Common myeloid progenitor, CD34-positive (primary cell): ENCODE measurements at regions not wholly inside any gene's neighbourhood (a gene's known extent, or its start where the extent isn't known, plus 50 kb on each side); places are given as distances from the start of the nearest gene placed in this dataset.
A peak's percentile ranks its signal among the peaks of the same experiment; 100 is the strongest.

Experiments
- CTCF ChIA-PET: fragments of 350-600 bp; sonication (Branson Sonifier 250); formaldehyde crosslinking; loops from one replicate; lab custom pipeline; 2021; ENCODE audit warnings: antibody characterized with exemption; lab: Charles Lee
- POLR2A ChIA-PET: fragments of 350-600 bp; sonication (Branson Sonifier 250); formaldehyde crosslinking; loops from one replicate; lab custom pipeline; 2021; ENCODE audit warnings: antibody characterized with exemption; lab: Charles Lee
- DNase-seq, 3 donors: peaks; one replicate each; pipeline versions ENCODE4 v3.0.0 to v3.0.0-alpha.2; 2013
- H3K27ac ChIP-seq, 2 experiments: 1 replicate in 1 of 2; 2 replicates in 1 of 2; pipeline ENCODE4 v1.7.0; 2013; ENCODE audit warnings: inconsistent platforms in 2 of 2, low read length in 2 of 2, mild to moderate bottlenecking in 2 of 2, low read depth in 1 of 2, moderate library complexity in 1 of 2; ENCODE audit not compliant: severe bottlenecking in 2 of 2, insufficient read depth in 1 of 2, poor library complexity in 1 of 2
- H3K27me3 ChIP-seq, 5 experiments: replicated peaks in 2 of 5; 1 replicate in 3 of 5; 2 replicates in 2 of 5; pipeline versions ENCODE4 v1.6.1 to v1.7.0; 2013; ENCODE audit warnings: low read length in 4 of 5, mild to moderate bottlenecking in 2 of 5, moderate library complexity in 2 of 5, inconsistent platforms in 1 of 5; ENCODE audit not compliant: insufficient read depth in 5 of 5, control insufficient read depth in 4 of 5
- H3K36me3 ChIP-seq, 4 experiments: 1 replicate in 2 of 4; 2 replicates in 2 of 4; pipeline versions ENCODE4 v1.6.1 to v1.7.0; 2013; ENCODE audit warnings: low read length in 3 of 4, control low read depth in 1 of 4, mild to moderate bottlenecking in 1 of 4; ENCODE audit not compliant: control insufficient read depth in 4 of 4, insufficient read depth in 4 of 4
- H3K4me1 ChIP-seq, 4 experiments: 1 replicate in 3 of 4; 2 replicates in 1 of 4; pipeline versions ENCODE4 v1.6.1 to v1.7.1; 2013; ENCODE audit warnings: low read length in 3 of 4, mild to moderate bottlenecking in 3 of 4, control low read depth in 1 of 4, inconsistent platforms in 1 of 4, moderate library complexity in 1 of 4; ENCODE audit not compliant: control insufficient read depth in 4 of 4, insufficient read depth in 4 of 4; ENCODE audit errors: control extremely low read depth in 1 of 4
- H3K4me3 ChIP-seq, 7 experiments: 1 replicate in 4 of 7; 2 replicates in 3 of 7; pipeline versions ENCODE4 v1.5.1 to v1.7.0; 2013; ENCODE audit warnings: mild to moderate bottlenecking in 7 of 7, low read length in 6 of 7, moderate library complexity in 6 of 7, inconsistent platforms in 2 of 7, low read depth in 2 of 7, control low read depth in 1 of 7; ENCODE audit not compliant: insufficient read depth in 4 of 7, control insufficient read depth in 1 of 7; ENCODE audit errors: extremely low read depth in 1 of 7
- H3K9me3 ChIP-seq, 5 experiments: 1 replicate in 4 of 5; 2 replicates in 1 of 5; pipeline versions ENCODE4 v1.6.1 to v1.7.1; 2013; ENCODE audit warnings: low read length in 4 of 5, mild to moderate bottlenecking in 2 of 5, inconsistent platforms in 1 of 5, low read depth in 1 of 5, moderate library complexity in 1 of 5; ENCODE audit not compliant: control insufficient read depth in 4 of 5, insufficient read depth in 2 of 5; ENCODE audit errors: control extremely low read depth in 1 of 5
- WGBS: methylation state at CpG from one replicate; pipeline ENCODE4 v1.1.5; 2013; ENCODE audit not compliant: insufficient coverage; 5-methylcytosine and 5-hydroxymethylcytosine counted together

DNA sequence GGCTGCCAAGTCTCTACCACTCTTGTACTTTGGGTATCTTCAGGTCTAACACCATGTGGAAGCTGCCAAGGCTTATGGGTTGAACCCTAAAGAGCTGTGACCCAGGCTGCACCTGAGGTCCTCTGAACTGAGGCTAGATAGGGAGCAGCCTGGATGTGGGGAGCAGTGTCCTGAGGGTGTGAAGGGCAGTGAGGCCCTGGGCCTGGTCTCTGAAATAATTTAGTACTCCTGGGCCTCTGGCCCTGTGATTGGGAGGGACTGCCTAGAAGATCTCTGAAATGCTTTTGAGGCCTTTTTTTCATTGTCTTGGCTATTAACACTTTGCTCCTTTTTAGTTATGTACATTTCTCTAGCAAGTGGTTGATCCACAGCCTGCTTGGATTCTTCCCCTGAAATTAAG is 847.2 kb upstream of the B3GALT2 start:
- Histone ChIP-seq H3K27me3 (no peaks in the 10 kb centered on the region), H3K4me1 (no peaks in the 10 kb centered on the region), H3K36me3 (no peaks in the 10 kb centered on the region), H3K4me3 (no peak overlapping the region), H3K27ac (no peak overlapping the region), H3K9me3 (peaks cover 0 to 17% (median 5%) of the 10 kb centered on the region in 5 experiments)
- DNase-seq = no peak
- ChIA-PET CTCF (no interaction called here), POLR2A (no interaction called here)

- Histone ChIP-seq H3K27me3 (no peaks in the 10 kb centered on the region), H3K36me3 (no peaks in the 10 kb centered on the region), H3K4me3 (no peak overlapping the region), H3K4me1 (peaks cover 0 to 5% (median 2%) of the 10 kb centered on the region in 4 experiments), H3K27ac (no peak overlapping the region), H3K9me3 (peaks cover 0 to 5% (median 0%) of the 10 kb centered on the region in 5 experiments)
- CTCF ChIA-PET = no interaction called here
- 100% methylated on average over 1 of the region's 1 CpG for WGBS
- POLR2A ChIA-PET = no interaction called here
- no peak for DNase-seq
These were observed 841.6 kb upstream of the B3GALT2 start for GRCh38 chr1:194028002-194028401.

DNA sequence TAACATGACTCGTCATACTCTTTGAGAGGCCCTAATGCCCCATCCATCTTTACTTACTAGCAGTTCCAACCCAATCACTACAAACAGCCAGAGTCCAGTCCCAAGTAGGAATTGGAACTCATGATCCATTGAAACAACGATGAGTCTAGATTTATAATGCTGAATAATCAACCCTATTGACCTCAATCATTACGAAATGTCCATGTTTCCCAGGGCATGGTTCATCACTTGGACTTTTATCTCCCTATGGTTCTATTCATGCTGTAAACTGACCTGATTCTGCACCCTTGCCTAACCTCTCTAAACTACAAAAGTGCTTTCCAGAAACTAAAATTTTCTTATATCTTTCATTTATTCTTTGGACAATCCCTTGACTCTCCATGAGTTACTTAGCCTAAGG is 840.0 kb upstream of the B3GALT2 start:
- DNase-seq = no peak
- peaks cover 0 to 5% (median 2%) of the 10 kb centered on the region in 4 experiments for H3K4me1 ChIP-seq
- ChIA-PET CTCF (no interaction called here), POLR2A (no interaction called here)
- H3K27ac ChIP-seq = no peak overlapping the region
- H3K27me3 ChIP-seq = no peaks in the 10 kb centered on the region
- no peaks in the 10 kb centered on the region for H3K36me3 ChIP-seq
- H3K4me3 ChIP-seq = no peak overlapping the region
- WGBS = 100% methylated on average over 2 of the region's 3 CpGs
- no peaks in the 10 kb centered on the region for H3K9me3 ChIP-seq

GRCh38 chr1:194024659-194025058 is 838.2 kb upstream of the B3GALT2 start:
- Histone ChIP-seq H3K36me3 (no peaks in the 10 kb centered on the region), H3K9me3 (no peaks in the 10 kb centered on the region), H3K4me1 (peaks cover 0 to 5% (median 2%) of the 10 kb centered on the region in 4 experiments), H3K27ac (no peak overlapping the region), H3K4me3 (no peak overlapping the region), H3K27me3 (no peaks in the 10 kb centered on the region)
- WGBS = no CpG with 5 or more reads among the region's 2 CpGs
- ChIA-PET CTCF (no interaction called here), POLR2A (no interaction called here)
- peak; percentile 28 to 65 (median 49) for DNase-seq

DNA sequence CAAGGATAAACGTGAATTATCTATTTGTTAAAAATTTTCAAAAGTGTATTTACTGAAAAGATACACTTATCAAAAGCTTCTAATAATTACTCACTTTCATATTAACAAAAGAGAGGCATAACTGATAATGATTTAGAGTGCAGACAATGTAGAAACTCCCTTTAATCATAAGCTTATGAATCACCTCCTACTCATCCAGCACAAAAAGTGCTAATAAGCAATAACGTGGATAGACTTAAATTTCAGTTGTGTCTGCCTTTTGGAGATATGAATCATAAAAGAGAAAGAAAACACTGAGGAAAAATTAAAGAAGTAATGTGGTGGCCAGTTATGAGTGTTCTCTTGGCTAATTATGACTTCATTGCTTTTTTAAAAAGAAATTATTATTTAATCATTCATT is 827.6 kb upstream of the B3GALT2 start:
- no peak overlapping the region for H3K4me3 ChIP-seq
- H3K36me3 ChIP-seq = no peaks in the 10 kb centered on the region
- H3K27me3 ChIP-seq = no peaks in the 10 kb centered on the region
- no peaks in the 10 kb centered on the region for H3K9me3 ChIP-seq
- DNase-seq = no peak
- H3K27ac ChIP-seq = no peak overlapping the region
- POLR2A ChIA-PET = no interaction called here
- no CpG with 5 or more reads among the region's 2 CpGs for WGBS
- CTCF ChIA-PET = no interaction called here
- H3K4me1 ChIP-seq = no peaks in the 10 kb centered on the region

DNA sequence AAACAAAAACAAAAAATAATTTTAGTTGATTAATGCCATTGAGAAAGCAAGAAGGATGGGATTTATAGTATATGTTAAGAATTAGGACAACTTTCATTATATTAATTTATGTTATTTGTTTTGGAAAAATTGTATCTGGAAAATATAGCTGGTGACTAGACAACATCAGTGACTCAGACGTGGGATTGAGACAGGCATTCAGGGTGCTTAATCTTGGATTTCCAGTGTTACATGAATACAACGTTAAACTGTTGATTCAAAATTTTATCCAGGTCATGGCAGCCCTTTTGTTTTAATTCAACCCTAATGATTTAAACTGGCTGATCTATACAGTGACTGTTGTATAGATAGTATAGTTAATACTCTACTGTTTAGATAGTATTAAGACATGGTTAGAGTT is 827.1 kb upstream of the B3GALT2 start:
- no peak for DNase-seq
- Histone ChIP-seq H3K9me3 (peaks cover 0 to under 1% (median 0%) of the 10 kb centered on the region in 5 experiments), H3K36me3 (no peaks in the 10 kb centered on the region), H3K4me3 (no peak overlapping the region), H3K27ac (no peak overlapping the region), H3K27me3 (no peaks in the 10 kb centered on the region), H3K4me1 (no peaks in the 10 kb centered on the region)
- POLR2A ChIA-PET = no interaction called here
- WGBS = 100% methylated on average over 2 of the region's 2 CpGs
- CTCF ChIA-PET = no interaction called here

- Histone ChIP-seq H3K9me3 (peaks cover 0 to 3% (median 0%) of the 10 kb centered on the region in 5 experiments), H3K4me1 (no peaks in the 10 kb centered on the region), H3K27me3 (no peaks in the 10 kb centered on the region), H3K27ac (no peak overlapping the region), H3K36me3 (no peaks in the 10 kb centered on the region), H3K4me3 (no peak overlapping the region)
- ChIA-PET CTCF (no interaction called here), POLR2A (no interaction called here)
- DNase-seq = no peak
- WGBS = 75% methylated on average over 2 of the region's 2 CpGs
These were observed 817.7 kb upstream of the B3GALT2 start for GRCh38 chr1:194004146-194004545.
